GM21381 (cell line): ENCODE measurements at regions not wholly inside any gene's neighbourhood (a gene's known extent, or its start where the extent isn't known, plus 50 kb on each side); places are given as distances from the start of the nearest gene placed in this dataset.
"Not testable (repeated sequence)": the region's sequence is repeated elsewhere in the genome, so short reads cannot be mapped to it uniquely, and the experiment has no call there.

Experiments
- ATAC-seq: cut with Tn5 transposase; IDR thresholded peaks from one replicate; pipeline ENCODE4 v1.9.1; 2021; ENCODE audit warnings: mild to moderate bottlenecking, moderate library complexity; ENCODE audit not compliant: unreplicated experiment

DNA sequence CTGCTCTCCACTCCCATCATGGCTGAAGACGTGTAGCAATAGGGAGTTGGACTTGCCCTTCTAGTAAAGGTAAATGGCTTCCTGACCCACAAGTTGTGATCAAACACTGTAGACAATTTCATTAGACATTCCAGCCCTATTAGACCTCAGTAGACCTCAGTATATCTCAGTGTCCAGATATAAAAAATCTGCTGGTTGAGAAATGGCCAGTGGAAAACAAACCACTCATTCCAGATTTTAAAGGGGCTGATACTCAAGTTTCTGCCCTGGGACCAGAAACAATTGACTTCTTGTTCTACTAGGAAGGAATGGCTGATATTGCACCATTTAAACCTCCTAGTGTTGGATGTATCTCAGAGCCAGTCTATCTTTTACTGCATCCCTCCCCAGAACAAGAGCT lies 613.2 kb downstream of the PDCD6IP start:
- ATAC-seq, result no peak

DNA sequence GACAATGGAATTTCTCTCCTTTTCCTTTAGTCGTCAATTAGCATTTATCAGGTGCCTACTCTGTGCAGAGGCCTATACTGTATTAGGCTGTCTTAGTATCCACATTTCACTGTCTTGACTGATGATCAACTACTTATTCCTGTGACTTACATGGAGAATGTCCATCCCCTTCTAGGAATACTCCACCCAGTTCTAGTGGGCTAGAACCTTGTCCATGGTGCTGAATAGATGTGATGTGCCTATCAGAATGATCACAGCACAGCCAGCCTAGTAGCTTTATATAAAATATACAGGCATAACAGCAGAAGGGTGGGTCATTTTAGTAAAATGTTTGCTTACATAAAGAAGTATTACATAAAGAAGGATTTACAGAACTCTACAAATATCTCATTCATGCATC lies 621.4 kb downstream of the PDCD6IP start:
- no peak for ATAC-seq

DNA sequence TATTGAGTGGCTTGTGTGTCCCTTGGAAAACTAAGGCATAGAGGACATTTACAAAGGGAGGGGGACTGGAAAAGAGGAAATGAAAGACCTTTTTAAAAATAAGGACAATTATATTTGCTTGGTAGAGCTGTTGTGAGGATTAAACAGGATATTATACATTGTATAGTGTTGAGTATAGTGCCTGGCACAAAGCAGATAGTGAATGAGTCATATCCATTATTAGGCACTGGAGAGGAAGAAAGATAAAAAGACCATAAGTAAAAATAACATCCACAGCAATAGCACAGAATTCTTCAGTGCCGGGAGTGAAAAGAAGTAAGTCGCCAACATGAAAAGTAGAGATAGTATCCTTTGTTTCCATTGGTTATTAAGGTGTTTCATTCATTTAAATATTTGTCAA lies 623.3 kb downstream of the PDCD6IP start:
- ATAC-seq, result no peak

DNA sequence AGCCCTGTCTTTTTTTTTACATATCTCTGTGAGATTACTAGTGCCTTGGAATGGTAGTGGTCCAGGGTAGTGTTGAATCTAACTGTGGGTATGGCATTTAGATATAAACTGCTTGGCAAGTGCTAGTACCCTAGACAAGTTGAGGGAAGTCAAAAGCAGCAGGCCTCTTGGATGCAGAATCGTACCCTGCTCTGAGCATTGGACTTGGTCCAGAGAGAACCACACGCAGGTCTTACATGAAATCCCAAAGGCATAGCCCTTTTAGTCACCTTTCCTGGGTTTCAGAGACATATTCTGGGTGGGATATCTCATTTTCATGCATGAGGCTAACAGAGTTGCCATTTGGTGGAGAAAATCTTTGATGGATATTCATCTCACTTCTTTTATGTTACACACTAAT lies 641.4 kb downstream of the PDCD6IP start:
- ATAC-seq, result no peak

DNA sequence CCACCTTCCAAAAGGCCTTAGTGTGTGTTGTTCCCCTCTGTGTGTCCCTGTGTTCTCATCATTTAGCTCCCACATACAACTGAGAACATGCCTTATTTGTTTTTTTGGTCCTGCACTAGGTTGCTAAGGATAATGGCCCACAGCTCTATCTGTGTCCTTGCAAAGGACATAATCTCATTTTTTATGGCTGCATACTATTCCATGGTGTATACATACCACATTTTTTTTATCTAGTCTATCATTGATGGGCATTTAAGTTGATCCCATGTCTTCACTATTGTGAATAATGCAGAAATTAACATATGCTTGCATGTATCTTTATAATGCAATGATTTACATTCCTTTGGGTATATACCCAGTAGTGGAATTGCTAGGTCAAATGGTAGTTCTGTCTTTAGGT lies 645.7 kb downstream of the PDCD6IP start:
- no peak for ATAC-seq

DNA sequence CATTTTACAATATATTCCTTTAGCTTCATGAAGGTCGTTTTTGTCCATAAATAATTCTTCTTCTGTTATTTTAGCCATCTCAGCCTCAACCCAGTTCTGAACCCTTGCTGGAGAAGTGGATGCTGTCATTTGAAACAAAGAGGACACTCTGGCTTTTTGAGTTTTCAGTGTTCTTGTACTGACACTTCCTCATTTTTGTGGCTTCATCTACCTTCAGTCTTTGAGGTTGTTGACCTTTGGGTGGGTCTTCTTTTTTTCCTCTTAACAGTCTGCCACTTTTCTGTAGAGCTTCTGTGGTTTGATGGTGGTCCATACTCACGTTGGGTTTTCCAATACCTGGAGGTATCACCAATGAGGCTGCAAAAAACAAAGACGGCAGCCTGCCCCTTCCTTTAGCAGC lies 650.9 kb downstream of the PDCD6IP start:
- ATAC-seq, result no peak

DNA sequence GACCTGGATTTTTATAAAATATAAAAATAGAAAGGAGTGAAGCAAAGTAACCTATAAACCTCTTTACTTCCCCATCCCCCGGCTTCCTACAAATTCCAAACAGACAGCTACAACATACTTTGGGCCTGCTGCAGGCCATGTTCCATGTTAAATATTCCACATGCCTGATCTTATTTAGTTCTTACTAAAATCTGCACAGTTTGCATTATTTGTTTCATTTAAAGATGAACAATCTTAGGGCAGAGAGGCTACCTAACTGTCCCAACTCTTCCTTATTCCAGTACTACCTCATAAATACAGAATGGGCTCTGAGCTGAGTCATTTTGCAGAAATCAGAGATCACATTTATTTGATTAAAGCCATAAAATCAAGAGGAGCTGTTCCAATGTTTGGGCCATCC lies 665.0 kb downstream of the PDCD6IP start:
- ATAC-seq, result no peak

DNA sequence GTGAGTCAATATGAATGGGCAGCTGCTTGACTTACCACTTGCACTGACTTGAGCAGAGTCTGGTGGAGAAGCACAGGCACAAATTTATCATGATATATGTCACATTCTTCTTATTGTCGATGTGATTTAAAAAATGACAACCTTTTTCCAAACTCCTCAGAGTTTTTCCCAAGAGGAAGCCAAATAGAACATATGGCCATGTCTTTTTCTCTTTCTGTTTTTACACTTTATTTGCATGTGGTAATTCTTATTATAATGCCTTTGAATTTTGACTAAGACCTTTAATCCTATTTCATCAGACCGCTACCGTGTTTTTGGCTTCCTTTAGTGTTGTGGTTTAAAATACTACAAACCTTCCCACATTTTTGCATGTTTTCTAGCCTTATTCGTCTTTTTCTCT lies 666.2 kb downstream of the PDCD6IP start:
- no peak for ATAC-seq

DNA sequence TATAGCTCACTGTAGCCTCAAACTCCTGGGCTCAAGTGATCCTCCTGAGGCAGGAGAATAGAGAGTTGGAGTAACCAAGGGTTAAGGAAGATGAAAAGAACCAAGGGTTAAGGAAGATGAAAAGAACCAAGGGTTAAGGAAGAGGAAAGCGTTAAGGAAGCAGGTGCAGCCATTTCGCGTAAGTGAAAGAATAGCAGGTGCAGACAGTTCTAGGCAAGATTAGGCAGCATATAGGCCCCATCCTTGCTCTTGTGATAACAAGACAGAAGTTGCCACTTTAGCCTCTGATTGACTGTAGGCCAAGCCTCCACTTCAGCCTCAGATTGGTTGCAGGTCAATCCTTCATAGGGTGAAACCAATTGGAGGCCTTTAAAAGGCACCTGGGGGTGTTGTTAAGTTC lies 677.4 kb downstream of the PDCD6IP start:
- no peak for ATAC-seq

DNA sequence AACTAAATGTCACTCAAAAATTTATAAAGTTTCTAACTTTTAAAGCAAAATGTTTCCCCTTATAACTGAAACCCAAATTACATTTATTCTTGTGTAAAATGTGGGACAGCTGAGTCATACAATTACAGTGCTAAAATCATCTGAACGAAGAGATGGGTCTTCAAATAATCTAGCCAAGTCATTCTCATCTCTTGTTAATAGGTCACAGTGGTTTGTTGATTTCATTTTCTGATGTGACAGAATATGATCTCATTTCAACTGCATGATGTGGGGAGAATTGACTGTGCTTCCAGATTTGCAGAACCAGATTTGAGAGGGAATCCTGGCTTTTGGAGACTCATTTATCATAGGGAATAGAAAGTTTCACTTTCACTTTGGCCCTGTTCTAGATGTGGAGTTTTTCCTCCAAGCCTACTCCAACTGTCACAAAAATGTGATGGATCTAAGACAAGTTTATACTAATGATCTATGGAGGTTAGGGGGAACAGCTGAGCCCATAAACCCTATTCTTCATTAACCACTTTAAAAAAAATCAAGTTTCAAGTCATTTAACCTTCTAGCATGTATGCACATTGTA lies 685.0 kb downstream of the PDCD6IP start:
- no peak for ATAC-seq

DNA sequence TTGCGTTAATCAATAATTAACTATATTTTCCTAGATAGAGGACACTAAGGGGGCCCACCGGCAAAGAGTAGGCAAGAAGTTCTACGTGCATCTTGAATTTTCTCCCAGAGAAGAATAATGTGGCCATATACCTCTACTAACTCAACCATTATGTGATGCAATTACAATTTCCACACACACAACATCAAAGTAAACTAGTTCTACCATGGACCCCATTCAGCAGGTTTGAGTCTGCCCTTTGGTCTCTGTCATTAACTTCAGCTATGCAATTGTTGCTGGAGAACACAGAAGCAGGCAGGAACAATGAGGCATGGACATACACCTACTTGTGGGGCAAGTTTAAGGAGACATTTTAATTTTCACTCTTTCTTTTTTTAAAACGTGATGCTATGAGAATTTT lies 705.9 kb downstream of the PDCD6IP start:
- ATAC-seq, result no peak

DNA sequence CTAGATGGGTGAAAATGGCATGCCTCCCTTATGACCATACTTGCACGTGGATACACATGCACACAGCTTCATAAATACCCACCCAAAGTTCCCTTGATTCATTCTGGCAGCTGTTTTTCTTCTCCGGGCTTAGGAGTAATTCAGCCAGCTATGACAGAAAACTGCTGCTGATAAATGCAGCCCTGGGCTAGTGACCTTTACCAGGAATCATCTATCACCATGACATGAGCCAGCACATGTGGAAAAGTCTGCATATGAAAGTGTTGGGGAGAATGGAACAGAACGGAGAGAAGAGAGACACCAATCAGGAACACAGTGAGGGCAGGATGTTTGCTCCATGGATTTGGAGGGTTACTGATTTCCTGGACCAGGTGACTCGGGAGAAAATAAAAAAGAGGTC lies 706.3 kb downstream of the PDCD6IP start:
- no peak for ATAC-seq

DNA sequence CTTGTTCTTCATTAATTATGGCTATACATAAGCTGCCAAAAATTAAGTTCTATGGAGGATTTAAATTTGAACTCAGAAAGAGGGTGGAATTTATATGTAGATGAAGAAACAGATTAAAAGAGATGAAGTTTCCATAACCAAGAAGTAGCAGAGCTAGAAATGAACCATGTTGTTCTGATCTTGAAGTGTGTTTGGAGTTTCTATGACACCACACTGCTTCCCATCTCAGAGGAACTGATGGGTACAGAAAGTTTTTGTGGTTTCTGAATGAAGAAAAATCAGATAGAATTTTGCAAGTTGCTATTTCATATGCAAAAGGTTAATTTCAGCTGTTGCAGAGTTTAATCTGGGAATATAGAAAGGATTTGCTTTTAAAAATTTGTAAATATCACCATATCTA lies 710.3 kb downstream of the PDCD6IP start:
- no peak for ATAC-seq

DNA sequence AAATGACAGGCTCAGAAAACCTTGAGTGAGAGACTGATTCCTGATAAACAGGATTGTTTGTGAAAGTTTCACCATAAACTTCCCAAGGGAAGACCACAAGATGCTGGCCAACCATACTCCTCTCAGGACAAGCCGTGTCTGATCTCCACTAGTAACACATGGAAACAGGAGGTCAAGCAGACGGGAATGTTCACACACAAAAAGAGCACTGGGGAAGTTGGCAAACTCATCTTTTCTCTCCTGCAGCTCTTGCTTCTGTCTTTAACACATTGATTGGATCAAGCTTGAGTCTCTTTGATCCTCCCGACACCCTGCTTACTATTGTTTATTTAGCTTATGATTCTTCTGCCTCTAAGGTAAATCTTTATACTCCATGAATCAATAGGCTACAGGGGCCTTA lies 713.5 kb downstream of the PDCD6IP start:
- ATAC-seq, result no peak

DNA sequence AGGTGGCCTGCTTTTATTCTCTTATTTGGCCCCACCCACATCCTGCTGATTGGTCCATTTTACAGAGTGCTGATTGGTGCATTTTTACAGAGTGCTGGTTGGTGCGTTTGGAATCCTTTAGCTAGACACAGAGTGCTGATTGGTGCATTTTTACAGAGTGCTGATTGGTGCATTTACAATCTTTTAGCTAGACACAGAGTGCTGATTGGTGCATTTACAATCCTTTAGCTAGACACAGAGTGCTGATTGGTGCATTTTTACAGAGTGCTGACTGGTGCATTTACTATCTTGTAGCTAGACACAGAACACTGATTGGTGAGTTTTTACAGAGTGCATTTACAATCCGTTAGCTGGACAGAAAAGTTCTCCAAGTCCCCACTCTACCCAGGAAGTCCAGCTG lies 720.6 kb downstream of the PDCD6IP start:
- ATAC-seq, result not testable (repeated sequence)

DNA sequence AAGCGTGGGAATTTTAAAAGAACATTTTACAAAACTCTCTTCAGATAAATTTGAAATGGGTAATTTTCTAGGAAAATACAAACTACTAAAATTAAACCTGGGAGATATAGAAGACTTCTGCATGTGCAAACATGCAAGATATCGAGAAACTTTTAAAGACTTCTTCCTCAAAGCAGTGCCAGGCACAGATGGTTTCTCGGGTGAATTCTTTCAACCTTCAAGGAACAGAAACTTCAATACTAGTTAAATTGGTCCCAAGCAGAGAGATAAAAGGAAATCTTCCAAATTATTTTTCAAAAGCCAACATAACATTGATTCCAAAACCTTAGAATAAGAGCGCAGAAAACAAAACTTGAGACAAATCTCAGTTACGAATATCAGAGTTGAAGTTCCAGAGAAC lies 732.7 kb downstream of the PDCD6IP start:
- ATAC-seq, result no peak

DNA sequence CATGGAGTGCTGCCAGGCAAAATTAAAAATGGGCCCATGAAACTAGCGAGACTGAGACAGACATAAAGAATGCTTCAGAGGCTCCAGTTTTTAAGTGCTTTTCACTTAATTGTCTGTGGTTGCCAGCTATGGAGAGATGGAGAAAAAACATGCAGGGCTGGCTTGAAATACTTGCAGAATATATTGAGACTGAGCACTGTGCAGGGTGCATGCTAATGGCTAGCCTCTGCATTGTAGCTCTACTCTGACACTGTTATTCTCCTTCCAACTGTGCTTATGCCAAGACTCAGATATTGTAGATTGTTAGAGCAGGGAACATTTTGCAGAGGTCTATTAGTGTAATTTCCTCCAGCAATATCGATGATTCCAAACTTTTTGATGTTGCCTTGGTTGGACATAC lies 735.0 kb downstream of the PDCD6IP start:
- ATAC-seq, result no peak

DNA sequence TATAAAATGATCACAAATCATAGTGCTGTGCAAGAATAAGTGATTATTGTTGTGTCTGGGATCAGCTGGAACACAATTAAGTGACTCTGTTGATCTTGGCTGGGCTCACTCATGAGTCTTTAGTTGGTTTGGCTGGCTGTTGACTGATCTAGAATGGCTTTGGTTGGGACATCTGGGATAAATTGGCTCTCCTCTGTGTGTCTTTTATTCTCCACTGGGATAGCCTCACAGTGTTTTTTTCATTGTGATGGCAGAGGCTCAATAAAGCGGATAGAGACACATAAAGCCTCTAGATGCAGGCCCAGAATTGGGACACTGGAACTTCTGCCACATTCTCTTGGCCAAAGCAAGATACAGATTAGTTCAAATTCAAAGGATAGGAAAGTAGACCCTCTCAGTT lies 735.6 kb downstream of the PDCD6IP start:
- ATAC-seq, result no peak

DNA sequence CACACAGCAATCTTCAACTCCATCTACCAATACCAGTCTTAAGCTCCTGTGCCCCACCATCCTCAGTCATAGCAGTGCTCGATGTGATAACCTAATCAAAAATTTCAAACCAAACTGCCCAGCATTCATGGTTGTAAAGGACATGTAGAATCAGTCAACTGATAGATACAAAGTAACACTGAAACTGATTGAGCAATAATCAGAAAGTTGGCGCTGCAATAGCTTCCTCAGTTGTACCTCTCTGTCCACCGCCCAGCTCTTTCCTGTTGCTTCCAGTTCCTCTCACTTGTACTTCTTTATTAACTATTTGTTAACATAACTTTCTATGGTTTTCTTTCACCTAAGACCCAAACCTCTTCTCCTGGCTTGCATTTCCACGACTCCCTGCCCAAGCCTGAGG lies 745.7 kb downstream of the PDCD6IP start:
- ATAC-seq, result no peak

DNA sequence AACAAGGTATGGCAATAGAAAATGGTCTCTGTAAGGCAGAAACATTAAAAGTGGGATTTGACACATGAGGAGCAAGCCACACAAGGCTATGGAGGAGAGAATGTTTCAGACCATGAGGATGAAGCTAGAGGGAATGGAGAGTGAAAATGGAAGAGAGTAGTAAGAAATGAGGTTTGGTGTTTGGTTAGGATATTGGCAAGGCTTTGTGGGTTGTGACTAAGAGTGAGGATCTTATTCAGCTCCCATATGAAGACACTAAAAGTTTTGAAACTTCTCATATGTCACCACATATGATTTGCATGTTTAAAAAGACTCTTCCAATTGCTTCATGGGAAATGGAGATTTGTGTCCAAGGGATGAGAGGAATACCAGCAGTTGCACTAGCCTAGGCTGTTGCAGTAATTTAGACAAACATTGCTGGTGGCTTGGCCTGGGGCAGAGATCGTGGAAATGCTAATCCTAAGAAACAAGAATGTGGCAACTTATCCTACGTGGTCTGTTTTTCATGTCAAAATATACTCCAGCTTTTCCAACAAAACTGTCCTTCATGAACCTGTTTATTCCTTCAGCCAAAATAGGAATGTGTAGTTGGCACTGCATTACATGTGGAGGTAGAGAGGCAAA lies 749.0 kb downstream of the PDCD6IP start:
- no peak for ATAC-seq

DNA sequence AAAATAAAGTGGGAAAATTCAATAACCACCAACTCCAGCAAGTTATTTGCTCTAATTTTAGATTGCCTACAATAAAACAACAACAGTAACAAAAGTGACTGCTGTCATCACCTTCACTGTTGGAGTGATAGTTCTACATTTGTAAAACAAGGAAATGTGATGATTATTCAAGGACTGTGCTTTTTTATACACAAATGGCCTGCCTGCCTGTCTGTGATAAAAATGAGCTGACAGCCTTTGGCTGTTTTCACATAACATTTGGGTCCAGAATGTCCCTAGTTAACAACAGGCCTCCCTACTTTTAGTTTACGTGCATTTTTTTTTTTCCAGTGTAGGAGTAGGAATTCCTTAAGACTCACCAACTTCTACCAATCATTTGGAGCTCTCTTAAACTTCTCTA lies 768.8 kb downstream of the PDCD6IP start:
- ATAC-seq, result no peak

DNA sequence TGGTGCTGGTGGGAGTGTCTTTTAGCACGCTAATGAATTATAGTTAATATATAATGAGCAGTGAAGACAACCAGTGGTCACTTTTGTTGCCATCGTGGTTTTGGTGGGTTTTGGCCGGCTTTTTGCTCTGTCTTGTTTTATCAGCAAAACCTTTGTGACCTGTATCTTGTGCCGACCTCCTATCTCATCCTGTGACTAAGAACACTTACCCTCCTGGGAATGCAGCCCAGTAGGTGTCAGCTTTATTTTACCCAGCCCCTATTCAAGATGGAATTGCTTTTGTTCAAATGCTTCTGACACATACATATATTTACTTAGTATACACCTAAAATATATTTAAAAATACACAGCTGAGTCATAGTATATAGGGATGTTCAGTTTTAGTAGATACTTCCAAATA lies 770.3 kb downstream of the PDCD6IP start:
- no peak for ATAC-seq

DNA sequence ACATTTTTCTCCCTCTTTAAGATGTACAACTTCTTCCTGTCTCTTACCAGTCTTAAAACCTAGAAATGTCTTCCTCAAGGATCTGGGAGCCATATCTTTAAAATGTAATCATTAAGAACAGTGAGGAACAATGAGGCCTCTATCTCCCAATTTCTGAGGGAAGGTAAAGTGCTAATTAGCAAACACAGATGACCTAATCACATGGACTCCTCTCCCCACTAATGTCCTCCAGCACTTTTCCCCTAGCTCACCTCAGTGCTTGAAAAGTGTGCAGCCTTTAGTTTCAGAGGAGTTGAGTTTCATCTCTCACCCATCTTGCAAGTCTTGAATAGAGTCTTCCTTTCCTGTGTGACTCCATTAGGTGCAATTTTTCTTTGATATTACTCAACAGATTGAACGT lies 771.0 kb downstream of the PDCD6IP start:
- no peak for ATAC-seq
